MM.1S (cell line): ENCODE measurements at regions not wholly inside any gene's neighbourhood (a gene's known extent, or its start where the extent isn't known, plus 50 kb on each side); places are given as distances from the start of the nearest gene placed in this dataset.

Source experiments
- CTCF ChIP-seq: fragments of 300-600 bp; sonication (generic); IDR thresholded peaks from 2 replicates; pipeline ENCODE4 v1.5.1; 2016; ENCODE audit warnings: antibody characterized with exemption, low read length, mixed read lengths
- EZH2 ChIP-seq: fragments of 300-600 bp; sonication (generic); optimal IDR thresholded peaks from 2 replicates; pipeline ENCODE3; 2017; ENCODE audit warnings: low read depth, mild to moderate bottlenecking, antibody characterized with exemption, low read length, mixed read lengths
- EZH2phosphoT487 ChIP-seq: fragments of 300-600 bp; sonication (generic); IDR thresholded peaks from 2 replicates; pipeline ENCODE4 v1.6.1; 2018; ENCODE audit warnings: antibody characterized with exemption, low read length

- TF ChIP-seq CTCF = no peak
- TF ChIP-seq EZH2 = no peak
- TF ChIP-seq EZH2phosphoT487 = no peak
Measured at GRCh38 chr14:71765505-71765904, 166.7 kb upstream of the RGS6 start.
